Activated CD4-positive, alpha-beta T cell treated with anti-CD3 and anti-CD28 coated beads for 48 hours (primary cell): ENCODE measurements at regions not wholly inside any gene's neighbourhood (a gene's known extent, or its start where the extent isn't known, plus 50 kb on each side); places are given as distances from the start of the nearest gene placed in this dataset.

Experiments used
- DNase-seq: peaks from one replicate; pipeline ENCODE4 v3.0.0-alpha.2; 2020

GRCh38 chr13:105336706-105337576 lies 1198.5 kb downstream of the EFNB2 start:
- no peak for DNase-seq

GRCh38 chr13:105334211-105334610 lies 1201.3 kb downstream of the EFNB2 start:
- no peak for DNase-seq

- no peak for DNase-seq
Measured at GRCh38 chr13:105333416-105333815, 1202.0 kb downstream of the EFNB2 start.

GRCh38 chr13:105329359-105329758 lies 1206.1 kb downstream of the EFNB2 start:
- no peak for DNase-seq

- no peak for DNase-seq
Measured at GRCh38 chr13:105328212-105328611, 1207.2 kb downstream of the EFNB2 start.

GRCh38 chr13:105327581-105328126 lies 1207.8 kb downstream of the EFNB2 start:
- DNase-seq = no peak

GRCh38 chr13:105319875-105320274 lies 1215.6 kb downstream of the EFNB2 start:
- DNase-seq = no peak

GRCh38 chr13:105316731-105317130 lies 1218.7 kb downstream of the EFNB2 start:
- no peak for DNase-seq

- DNase-seq = no peak
Measured at GRCh38 chr13:105312906-105313305, 1222.6 kb downstream of the EFNB2 start.

GRCh38 chr13:105311094-105311493 lies 1224.4 kb downstream of the EFNB2 start:
- DNase-seq = no peak

GRCh38 chr13:105307776-105308175 lies 1227.7 kb downstream of the EFNB2 start:
- DNase-seq = no peak

- DNase-seq = no peak
Measured at GRCh38 chr13:105297839-105298238, 1237.6 kb downstream of the EFNB2 start.

- no peak for DNase-seq
Measured at GRCh38 chr13:105291987-105292386, 1243.5 kb downstream of the EFNB2 start.

GRCh38 chr13:105290596-105290995 lies 1244.9 kb downstream of the EFNB2 start:
- no peak for DNase-seq

GRCh38 chr13:105285526-105285925 lies 1249.9 kb downstream of the EFNB2 start:
- no peak for DNase-seq

- DNase-seq = no peak
Measured at GRCh38 chr13:105282406-105283285, 1252.8 kb downstream of the EFNB2 start.

- DNase-seq = no peak
Measured at GRCh38 chr13:105278943-105279381, 1256.5 kb downstream of the EFNB2 start.

GRCh38 chr13:105276571-105276970 lies 1258.9 kb downstream of the EFNB2 start:
- no peak for DNase-seq

- no peak for DNase-seq
Measured at GRCh38 chr13:105273665-105274222, 1261.7 kb downstream of the EFNB2 start.

- DNase-seq = no peak
Measured at GRCh38 chr13:105272660-105273631, 1262.5 kb downstream of the EFNB2 start.

- no peak for DNase-seq
Measured at GRCh38 chr13:105266615-105267014, 1268.8 kb downstream of the EFNB2 start.

GRCh38 chr13:105262579-105262978 lies 1272.9 kb downstream of the EFNB2 start:
- no peak for DNase-seq
